Stimulated activated CD4-positive, alpha-beta T cell treated with anti-CD3 and anti-CD28 coated beads, Interleukin-4, amount 100 ng/mL, for 4 hours (primary cell): ENCODE measurements at regions not wholly inside any gene's neighbourhood (a gene's known extent, or its start where the extent isn't known, plus 50 kb on each side); places are given as distances from the start of the nearest gene placed in this dataset.
"Not testable (repeated sequence)": the region's sequence is repeated elsewhere in the genome, so short reads cannot be mapped to it uniquely, and the experiment has no call there.

Experiments used
- DNase-seq, 2 experiments: peaks; one replicate each; pipeline ENCODE4 v3.0.0-alpha.2; 2020

- no peak for DNase-seq
Observed at GRCh38 chr6:19714434-19715166, 122.6 kb upstream of the ID4 start.

- DNase-seq: no peak
Observed at GRCh38 chr6:19715167-19715551, 122.0 kb upstream of the ID4 start.

- DNase-seq: no peak
Observed at GRCh38 chr6:19719691-19720128, 117.5 kb upstream of the ID4 start.

DNA sequence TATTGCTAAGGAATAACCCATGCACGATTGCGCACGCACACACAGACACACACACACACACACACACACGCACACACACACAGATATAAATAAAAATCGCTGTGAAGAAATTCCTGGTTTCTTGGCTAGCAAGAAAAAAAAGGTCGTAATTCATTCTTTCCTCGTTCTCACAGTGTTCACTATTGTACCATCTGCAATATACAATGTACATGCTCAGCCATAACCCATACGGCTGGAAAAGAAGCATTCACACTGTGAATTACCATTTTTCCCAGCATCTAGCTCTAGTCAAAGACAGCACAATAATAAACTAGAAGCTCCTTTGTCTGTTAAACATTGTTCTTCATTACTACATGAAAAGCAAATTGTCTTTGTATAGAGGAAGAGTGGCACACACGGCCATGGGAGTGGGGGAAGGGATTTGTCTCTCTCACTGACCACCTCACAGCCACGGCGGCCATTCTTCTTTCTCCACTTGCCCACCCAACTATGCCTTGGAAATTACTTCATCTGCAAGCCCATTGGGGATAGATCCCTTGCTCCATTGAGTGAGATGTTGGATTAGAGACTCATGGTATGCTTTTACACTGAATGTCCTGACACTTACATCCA, 115.3 kb upstream of the ID4 start:
- DNase-seq: no peak

- no peak for DNase-seq
Observed at GRCh38 chr6:19722999-19723398, 114.2 kb upstream of the ID4 start.

- DNase-seq: no peak
Observed at GRCh38 chr6:19723545-19723944, 113.6 kb upstream of the ID4 start.

DNA sequence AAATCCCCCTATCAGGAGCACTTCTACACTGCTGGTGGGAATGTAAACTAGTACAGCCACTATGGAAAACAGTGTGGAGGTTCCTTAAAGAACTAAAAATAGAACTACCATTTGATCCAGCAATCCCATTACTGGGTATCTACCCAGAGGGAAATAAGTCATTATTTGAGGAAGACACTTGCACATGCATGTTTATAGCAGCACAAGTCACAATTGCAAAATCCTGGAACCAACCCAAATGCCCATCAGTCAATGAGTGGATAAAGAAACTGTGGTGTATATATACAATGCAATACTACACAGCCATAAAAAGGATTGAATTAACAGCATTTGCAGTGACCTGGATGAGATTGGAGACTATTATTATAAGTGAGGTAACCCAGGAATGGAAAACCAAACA, 111.7 kb upstream of the ID4 start:
- not testable (repeated sequence) for DNase-seq

- DNase-seq: no peak
Observed at GRCh38 chr6:19731282-19731681, 105.9 kb upstream of the ID4 start.

DNA sequence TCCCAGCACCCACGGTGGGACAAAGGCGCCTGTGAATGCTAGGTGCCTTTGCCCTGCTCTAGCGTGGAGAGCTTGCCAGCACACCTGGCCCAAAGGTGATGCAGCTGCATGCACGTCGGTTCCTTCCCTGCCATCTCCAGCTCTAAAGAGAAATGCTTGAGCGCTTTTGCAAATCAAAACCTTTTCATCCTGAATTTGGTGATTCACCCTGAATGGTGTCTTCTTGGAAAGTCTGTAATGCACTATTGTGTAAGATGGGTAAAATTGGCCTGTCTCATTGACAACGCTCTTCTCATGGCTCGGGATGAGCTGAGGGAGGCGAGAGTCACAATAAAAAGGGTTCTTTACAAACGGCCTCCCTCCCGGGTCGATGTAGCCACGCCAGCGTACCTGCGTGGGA, 103.1 kb upstream of the ID4 start:
- DNase-seq: no peak

DNA sequence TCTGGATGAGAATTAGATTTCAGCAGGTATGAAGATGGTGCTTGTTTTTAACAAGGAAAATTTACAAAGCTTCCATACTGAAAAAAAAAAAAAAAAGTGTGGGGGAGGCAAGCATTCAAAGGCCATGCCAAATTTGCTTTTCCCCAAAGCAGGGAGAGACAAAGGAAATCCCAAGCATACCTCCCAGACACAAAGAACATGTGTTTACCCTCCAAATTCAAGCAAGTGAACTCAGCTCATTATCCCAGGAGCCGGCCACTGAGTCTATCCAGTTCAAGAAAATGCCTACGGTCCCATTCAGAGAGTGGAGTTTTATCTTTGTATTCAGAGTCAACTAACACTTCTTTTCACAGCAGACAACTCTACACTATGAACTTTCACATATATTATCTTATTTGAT, 102.7 kb upstream of the ID4 start:
- DNase-seq: no peak

- no peak for DNase-seq
Observed at GRCh38 chr6:19736066-19736465, 101.1 kb upstream of the ID4 start.

DNA sequence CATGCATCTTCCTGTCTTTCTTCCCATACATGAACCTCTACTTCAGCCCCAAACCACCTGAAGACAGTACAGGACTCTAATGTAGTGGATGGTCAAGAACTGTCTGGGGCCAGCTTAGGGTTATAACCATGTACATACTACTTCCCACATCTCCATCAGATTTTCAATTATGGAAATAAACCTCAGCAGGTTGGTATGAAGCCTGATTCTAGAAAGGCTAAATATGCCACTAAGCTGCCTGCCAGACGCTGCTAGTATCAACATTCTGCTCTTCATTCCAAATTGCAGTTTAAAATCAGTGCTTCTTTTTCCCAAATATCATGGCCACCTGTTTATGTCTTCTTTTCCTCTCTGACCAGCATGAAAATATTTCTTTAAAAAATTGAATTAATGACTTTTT, 99.2 kb upstream of the ID4 start:
- DNase-seq: no peak

GRCh38 chr6:19749722-19750121, 87.4 kb upstream of the ID4 start:
- DNase-seq: no peak

- DNase-seq: no peak
Observed at GRCh38 chr6:19752746-19753145, 84.4 kb upstream of the ID4 start.

- no peak for DNase-seq
Observed at GRCh38 chr6:19753826-19754225, 83.3 kb upstream of the ID4 start.

DNA sequence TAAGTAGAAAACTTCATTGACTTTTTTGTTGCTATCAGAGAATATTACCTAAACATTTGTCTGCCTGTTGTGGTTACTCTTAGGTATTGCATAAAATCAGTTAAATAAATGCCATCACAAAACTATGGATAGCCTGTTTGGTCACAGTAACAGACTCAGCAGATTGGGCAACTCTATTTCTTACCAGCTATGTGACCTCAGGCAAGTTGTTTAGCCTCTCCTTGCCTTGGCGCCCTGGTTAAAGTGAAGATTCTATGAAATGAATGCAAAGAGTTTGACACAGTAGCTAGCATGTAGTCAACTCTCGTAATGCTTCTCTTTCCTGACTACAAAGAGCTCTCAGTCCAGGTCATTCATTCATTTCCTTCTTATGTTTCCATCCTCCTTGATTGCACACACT, 82.5 kb upstream of the ID4 start:
- no peak for DNase-seq

DNA sequence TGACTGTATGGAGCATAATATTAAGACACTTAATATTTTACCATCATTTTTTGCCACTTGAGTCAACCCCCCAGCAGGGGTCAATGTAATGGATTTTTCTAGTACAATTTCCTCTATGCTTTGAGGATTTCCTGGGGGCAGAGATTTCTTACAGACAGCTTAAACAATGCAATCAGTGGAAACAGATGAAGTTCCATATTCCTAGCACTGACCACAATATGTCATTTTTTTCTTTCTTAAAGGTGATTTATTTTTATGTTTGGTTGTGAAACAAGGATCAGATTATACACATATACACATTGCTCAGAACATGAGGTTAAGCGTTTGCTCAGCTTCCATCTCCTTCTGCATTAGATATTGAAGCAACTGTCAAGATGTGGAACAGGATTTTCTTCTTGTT, 82.0 kb upstream of the ID4 start:
- no peak for DNase-seq

- no peak for DNase-seq
Observed at GRCh38 chr6:19757036-19757435, 80.1 kb upstream of the ID4 start.

- no peak for DNase-seq
Observed at GRCh38 chr6:19759117-19759880, 77.9 kb upstream of the ID4 start.

DNA sequence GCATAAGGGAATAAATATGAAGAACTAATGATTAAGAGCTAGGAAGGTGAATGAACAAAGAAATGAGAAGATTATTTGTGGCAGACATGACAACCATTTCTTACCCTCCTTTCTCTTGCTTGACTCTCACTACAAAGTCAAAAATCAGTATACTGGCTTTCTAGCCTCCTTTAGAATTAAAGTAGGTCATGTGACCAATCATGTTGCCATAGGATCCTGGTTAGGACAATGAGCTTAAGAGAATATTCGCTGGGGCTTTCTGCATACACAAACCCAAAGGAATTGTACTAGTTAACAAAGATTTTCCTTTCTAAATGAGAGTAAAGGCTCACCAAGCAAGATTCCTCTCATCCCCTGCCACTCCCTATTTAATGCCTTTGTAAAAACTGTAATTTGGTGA, 76.0 kb upstream of the ID4 start:
- DNase-seq: no peak

- no peak for DNase-seq
Observed at GRCh38 chr6:19771753-19772336, 65.3 kb upstream of the ID4 start.

DNA sequence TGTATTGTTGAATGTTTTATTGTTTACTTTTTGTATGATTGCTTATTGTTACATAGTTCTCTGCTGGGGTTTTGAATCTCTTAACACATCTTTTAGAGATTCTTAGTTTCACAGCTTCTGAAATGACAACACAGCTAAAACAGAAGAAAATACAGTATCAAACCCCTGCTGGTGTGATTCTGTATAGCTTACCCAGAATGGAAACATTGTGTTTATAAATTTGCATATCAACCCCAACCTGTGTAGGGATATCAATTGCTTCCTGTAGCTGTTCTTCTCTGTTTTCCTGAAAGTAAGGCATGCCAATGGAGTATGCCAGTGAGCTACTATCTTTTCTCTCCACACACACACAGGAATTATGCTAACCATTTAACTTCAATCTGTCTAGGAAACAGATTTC, 64.3 kb upstream of the ID4 start:
- no peak for DNase-seq

DNA sequence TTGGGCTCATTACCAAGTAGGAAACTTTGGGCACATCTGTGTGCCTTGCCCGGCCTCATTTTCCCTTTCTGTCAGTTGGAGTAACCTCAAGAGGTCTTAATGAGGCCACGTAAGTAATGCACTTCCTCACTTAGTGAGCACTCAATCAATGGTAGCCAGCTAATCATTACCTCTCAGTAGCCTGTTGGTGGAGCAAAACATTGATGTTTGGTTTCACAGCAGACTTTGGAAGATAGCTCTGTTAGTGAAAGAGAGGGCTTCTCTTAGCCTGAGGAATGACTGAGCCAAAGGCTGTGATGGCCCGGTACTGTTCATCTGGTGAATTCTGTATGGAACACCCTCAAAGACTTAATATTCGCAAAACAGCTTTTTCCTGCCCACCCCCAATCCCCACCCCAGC, 55.9 kb upstream of the ID4 start:
- DNase-seq: no peak

- DNase-seq: no peak
Observed at GRCh38 chr6:19782588-19782987, 54.6 kb upstream of the ID4 start.
